Ishikawa (cell line): ENCODE measurements at regions not wholly inside any gene's neighbourhood (a gene's known extent, or its start where the extent isn't known, plus 50 kb on each side); places are given as distances from the start of the nearest gene placed in this dataset.

Source experiments
- CREB1 ChIP-seq: IDR thresholded peaks from 2 replicates; pipeline ENCODE4 v1.6.1; 2012; ENCODE audit warnings: low read depth
- EP300 ChIP-seq: IDR thresholded peaks from 2 replicates; pipeline ENCODE4 v1.6.1; 2012; ENCODE audit warnings: borderline replicate concordance
- FOXM1 ChIP-seq: IDR thresholded peaks from 2 replicates; pipeline ENCODE4 v1.6.1; 2012; ENCODE audit warnings: low read depth, borderline replicate concordance
- NFIC ChIP-seq: IDR thresholded peaks from 2 replicates; pipeline ENCODE4 v1.6.1; 2012
- RAD21 ChIP-seq: IDR thresholded peaks from 2 replicates; pipeline ENCODE4 v1.6.1; 2012; ENCODE audit warnings: low read depth
- REST ChIP-seq: IDR thresholded peaks from 2 replicates; pipeline ENCODE4 v1.6.1; 2012; ENCODE audit warnings: low read depth, mild to moderate bottlenecking
- TAF1 ChIP-seq: IDR thresholded peaks from 2 replicates; pipeline ENCODE4 v1.6.1; 2012; ENCODE audit warnings: low read depth, mild to moderate bottlenecking
- TEAD4 ChIP-seq: IDR thresholded peaks from 2 replicates; pipeline ENCODE4 v1.6.1; 2012
- YY1 ChIP-seq: IDR thresholded peaks from 2 replicates; pipeline ENCODE4 v1.6.1; 2012; ENCODE audit warnings: low read depth

GRCh38 chr14:38848243-38848935 lies 254.6 kb downstream of the SEC23A start:
- no peak for TF ChIP-seq TAF1
- no peak for TF ChIP-seq EP300
- TF ChIP-seq YY1, result no peak
- TF ChIP-seq FOXM1, result no peak
- TF ChIP-seq NFIC, result no peak
- TF ChIP-seq TEAD4, result no peak
- no peak for TF ChIP-seq REST
- no peak for TF ChIP-seq RAD21
- no peak for TF ChIP-seq CREB1
